WTC11 (cell line): ENCODE measurements at regions not wholly inside any gene's neighbourhood (a gene's known extent, or its start where the extent isn't known, plus 50 kb on each side); places are given as distances from the start of the nearest gene placed in this dataset.

Experiments
- ATAC-seq: fragments of 200-7000 bp; cut with Tn5 transposase; 2 replicates; pipeline ENCODE4 v1.10.0; 2021; ENCODE audit warnings: mild to moderate bottlenecking, moderate library complexity
- CTCF ChIA-PET: fragments of 300-600 bp; sonication (Branson Sonifier 250); formaldehyde crosslinking; loops from one replicate; lab custom pipeline; 2021; ENCODE audit warnings: antibody characterized with exemption; lab: Charles Lee
- POLR2A ChIA-PET: fragments of 350-600 bp; sonication (Branson Sonifier 250); formaldehyde crosslinking; loops from one replicate; lab custom pipeline; 2021; ENCODE audit warnings: antibody characterized with exemption; lab: Charles Lee
- DNase-seq: peaks from one replicate; pipeline ENCODE4 v3.0.0; 2021; ENCODE audit warnings: low spot score
- H3K27ac Mint-ChIP-seq: 2 replicates; pipeline ENCODE4 v1.8.0; 2021; ENCODE audit warnings: mixed read lengths
- H3K27me3 Mint-ChIP-seq: 2 replicates; pipeline ENCODE4 v1.8.0; 2021; ENCODE audit warnings: low read depth, mild to moderate bottlenecking, moderate library complexity, mixed read lengths
- H3K36me3 Mint-ChIP-seq: 2 replicates; pipeline ENCODE4 v1.8.0; 2021; ENCODE audit warnings: mixed read lengths
- H3K4me1 Mint-ChIP-seq: 2 replicates; pipeline ENCODE4 v1.8.0; 2022; ENCODE audit warnings: mixed read lengths
- H3K4me3 Mint-ChIP-seq: 2 replicates; pipeline ENCODE4 v1.8.0; 2021; ENCODE audit warnings: mild to moderate bottlenecking, moderate library complexity, mixed read lengths
- H3K9me3 Mint-ChIP-seq: 2 replicates; pipeline ENCODE4 v1.8.0; 2021; ENCODE audit warnings: mixed read lengths
- ATF1 ChIP-seq: sonication (generic); formaldehyde crosslinking; IDR thresholded peaks from 2 replicates; pipeline ENCODE4 v1.8.1; 2023; ENCODE audit warnings: mild to moderate bottlenecking, moderate library complexity, missing genetic modification reagents
- CREB1 ChIP-seq: sonication (generic); formaldehyde crosslinking; IDR thresholded peaks from 2 replicates; pipeline ENCODE4 v1.8.0; 2023; ENCODE audit warnings: mild to moderate bottlenecking, missing genetic modification reagents
- CREM ChIP-seq: sonication (generic); formaldehyde crosslinking; IDR thresholded peaks from 2 replicates; pipeline ENCODE4 v1.8.1; 2022; ENCODE audit warnings: mild to moderate bottlenecking, missing genetic modification reagents, moderate library complexity
- ETV6 ChIP-seq: sonication (generic); formaldehyde crosslinking; IDR thresholded peaks from 2 replicates; pipeline ENCODE4 v1.8.1; 2022; ENCODE audit warnings: mild to moderate bottlenecking, missing genetic modification reagents
- GABPB1 ChIP-seq: sonication (generic); formaldehyde crosslinking; IDR thresholded peaks from 2 replicates; pipeline ENCODE4 v1.8.1; 2023; ENCODE audit warnings: mild to moderate bottlenecking, missing genetic modification reagents
- GTF2I ChIP-seq: fragments of 250-450 bp; sonication (Bioruptor Pico); conservative IDR thresholded peaks from 2 replicates; pipeline ENCODE4 v1.4.0; 2021; ENCODE audit warnings: mild to moderate bottlenecking
- PRDM15 ChIP-seq: sonication (generic); formaldehyde crosslinking; IDR thresholded peaks from 2 replicates; pipeline ENCODE4 v1.8.0; 2022; ENCODE audit warnings: missing genetic modification reagents
- SMAD3 ChIP-seq: sonication (generic); formaldehyde crosslinking; IDR thresholded peaks from 2 replicates; pipeline ENCODE4 v1.8.0; 2022; ENCODE audit warnings: missing genetic modification reagents, mild to moderate bottlenecking, borderline replicate concordance
- SMAD4 ChIP-seq: sonication (generic); formaldehyde crosslinking; IDR thresholded peaks from 2 replicates; pipeline ENCODE4 v1.8.0; 2022; ENCODE audit warnings: mild to moderate bottlenecking, missing genetic modification reagents
- TEAD4 ChIP-seq: sonication (generic); formaldehyde crosslinking; IDR thresholded peaks from 2 replicates; pipeline ENCODE4 v1.8.0; 2022; ENCODE audit warnings: mild to moderate bottlenecking, missing genetic modification reagents
- ZBTB43 ChIP-seq: sonication (generic); formaldehyde crosslinking; IDR thresholded peaks from 2 replicates; pipeline ENCODE4 v1.8.1; 2023; ENCODE audit warnings: mild to moderate bottlenecking, missing genetic modification reagents
- TF ChIP-seq, protein P1 (sequence below): sonication (generic); formaldehyde crosslinking; IDR thresholded peaks from 2 replicates; pipeline ENCODE4 v1.8.1; 2023; ENCODE audit warnings: mild to moderate bottlenecking, missing genetic modification reagents, moderate library complexity
- TF ChIP-seq, protein P2 (sequence below): sonication (generic); formaldehyde crosslinking; conservative IDR thresholded peaks from 2 replicates; pipeline ENCODE4 v1.8.1; 2023; ENCODE audit warnings: mild to moderate bottlenecking, low read depth, missing genetic modification reagents, moderate library complexity
- TF ChIP-seq, protein P3 (sequence below): sonication (generic); formaldehyde crosslinking; IDR thresholded peaks from 2 replicates; pipeline ENCODE4 v1.8.0; 2023; ENCODE audit warnings: mild to moderate bottlenecking, missing genetic modification reagents
- TF ChIP-seq, protein P4 (sequence below): sonication (generic); formaldehyde crosslinking; IDR thresholded peaks from 2 replicates; pipeline ENCODE4 v1.8.0; 2022; ENCODE audit warnings: mild to moderate bottlenecking, missing genetic modification reagents

GRCh38 chr11:29002816-29003215 lies 894.6 kb downstream of the METTL15 start (continued):
- TF ChIP-seq CREB1 (CRISPR knock-in tag): no peak

DNA sequence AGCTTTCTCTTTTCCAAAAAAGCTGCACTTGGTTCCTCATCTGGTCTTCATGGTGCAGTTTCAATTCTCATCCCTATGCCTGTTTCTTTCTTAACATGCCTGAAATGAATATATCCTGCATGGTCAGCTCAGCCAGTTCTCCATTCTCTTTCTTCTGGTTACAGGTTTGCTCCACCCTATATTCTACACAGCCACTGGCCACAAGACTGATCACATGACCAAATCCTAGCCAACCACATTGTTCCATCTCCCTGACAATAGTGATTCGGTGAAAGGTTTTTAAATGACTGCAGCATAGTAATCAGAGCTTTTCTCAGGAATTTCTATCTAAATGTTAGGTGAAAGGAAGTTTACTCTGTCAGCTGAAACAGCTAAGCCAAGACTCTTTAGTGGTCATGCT lies 891.4 kb downstream of the METTL15 start:
- ChIA-PET CTCF (interaction anchor here (3.0 kb wide), 1 partner anchor 21 kb away, joined by 7 read pairs; no protein-coding TSS in a partner anchor), POLR2A (no interaction called here)
- Mint-ChIP-seq H3K36me3 (no peaks in the 10 kb centered on the region), H3K9me3 (peaks cover 3% of the 10 kb centered on the region; the same call in 1 of the 2 replicates), H3K4me3 (no peak overlapping the region), H3K27me3 (no peaks in the 10 kb centered on the region), H3K4me1 (0 out of 2 replicates have a peak, but pooled peaks cover 6% of the 10 kb centered on the region), H3K27ac (no peak overlapping the region)
- no peak for TF ChIP-seq ATF1 (CRISPR knock-in tag)
- TF ChIP-seq, protein P1, sequence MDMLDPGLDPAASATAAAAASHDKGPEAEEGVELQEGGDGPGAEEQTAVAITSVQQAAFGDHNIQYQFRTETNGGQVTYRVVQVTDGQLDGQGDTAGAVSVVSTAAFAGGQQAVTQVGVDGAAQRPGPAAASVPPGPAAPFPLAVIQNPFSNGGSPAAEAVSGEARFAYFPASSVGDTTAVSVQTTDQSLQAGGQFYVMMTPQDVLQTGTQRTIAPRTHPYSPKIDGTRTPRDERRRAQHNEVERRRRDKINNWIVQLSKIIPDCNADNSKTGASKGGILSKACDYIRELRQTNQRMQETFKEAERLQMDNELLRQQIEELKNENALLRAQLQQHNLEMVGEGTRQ (CRISPR knock-in tag): peak; percentile 53
- no peak for TF ChIP-seq ETV6 (CRISPR knock-in tag)
- ATAC-seq: peak; percentile 47
- DNase-seq: no peak

- CTCF ChIA-PET: no interaction called here
- Mint-ChIP-seq H3K4me3 (no peak overlapping the region), H3K27me3 (no peaks in the 10 kb centered on the region), H3K27ac (no peak overlapping the region), H3K4me1 (no peaks in the 10 kb centered on the region), H3K9me3 (no peaks in the 10 kb centered on the region), H3K36me3 (no peaks in the 10 kb centered on the region)
- no peak for ATAC-seq
- no peak for DNase-seq
- TF ChIP-seq, protein P2, sequence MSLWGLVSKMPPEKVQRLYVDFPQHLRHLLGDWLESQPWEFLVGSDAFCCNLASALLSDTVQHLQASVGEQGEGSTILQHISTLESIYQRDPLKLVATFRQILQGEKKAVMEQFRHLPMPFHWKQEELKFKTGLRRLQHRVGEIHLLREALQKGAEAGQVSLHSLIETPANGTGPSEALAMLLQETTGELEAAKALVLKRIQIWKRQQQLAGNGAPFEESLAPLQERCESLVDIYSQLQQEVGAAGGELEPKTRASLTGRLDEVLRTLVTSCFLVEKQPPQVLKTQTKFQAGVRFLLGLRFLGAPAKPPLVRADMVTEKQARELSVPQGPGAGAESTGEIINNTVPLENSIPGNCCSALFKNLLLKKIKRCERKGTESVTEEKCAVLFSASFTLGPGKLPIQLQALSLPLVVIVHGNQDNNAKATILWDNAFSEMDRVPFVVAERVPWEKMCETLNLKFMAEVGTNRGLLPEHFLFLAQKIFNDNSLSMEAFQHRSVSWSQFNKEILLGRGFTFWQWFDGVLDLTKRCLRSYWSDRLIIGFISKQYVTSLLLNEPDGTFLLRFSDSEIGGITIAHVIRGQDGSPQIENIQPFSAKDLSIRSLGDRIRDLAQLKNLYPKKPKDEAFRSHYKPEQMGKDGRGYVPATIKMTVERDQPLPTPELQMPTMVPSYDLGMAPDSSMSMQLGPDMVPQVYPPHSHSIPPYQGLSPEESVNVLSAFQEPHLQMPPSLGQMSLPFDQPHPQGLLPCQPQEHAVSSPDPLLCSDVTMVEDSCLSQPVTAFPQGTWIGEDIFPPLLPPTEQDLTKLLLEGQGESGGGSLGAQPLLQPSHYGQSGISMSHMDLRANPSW: no peak
- POLR2A ChIA-PET: no interaction called here
Measured at GRCh38 chr11:28992996-28993395, 884.8 kb downstream of the METTL15 start.

GRCh38 chr11:28984231-28984630 lies 876.0 kb downstream of the METTL15 start:
- H3K4me1 Mint-ChIP-seq: 0 out of 2 replicates have a peak, but pooled peaks cover 2% of the 10 kb centered on the region
- no peak overlapping the region for H3K27ac Mint-ChIP-seq
- DNase-seq: no peak
- TF ChIP-seq, protein P2: no peak
- TF ChIP-seq ZBTB43 (CRISPR knock-in tag): no peak
- TF ChIP-seq, protein P3, sequence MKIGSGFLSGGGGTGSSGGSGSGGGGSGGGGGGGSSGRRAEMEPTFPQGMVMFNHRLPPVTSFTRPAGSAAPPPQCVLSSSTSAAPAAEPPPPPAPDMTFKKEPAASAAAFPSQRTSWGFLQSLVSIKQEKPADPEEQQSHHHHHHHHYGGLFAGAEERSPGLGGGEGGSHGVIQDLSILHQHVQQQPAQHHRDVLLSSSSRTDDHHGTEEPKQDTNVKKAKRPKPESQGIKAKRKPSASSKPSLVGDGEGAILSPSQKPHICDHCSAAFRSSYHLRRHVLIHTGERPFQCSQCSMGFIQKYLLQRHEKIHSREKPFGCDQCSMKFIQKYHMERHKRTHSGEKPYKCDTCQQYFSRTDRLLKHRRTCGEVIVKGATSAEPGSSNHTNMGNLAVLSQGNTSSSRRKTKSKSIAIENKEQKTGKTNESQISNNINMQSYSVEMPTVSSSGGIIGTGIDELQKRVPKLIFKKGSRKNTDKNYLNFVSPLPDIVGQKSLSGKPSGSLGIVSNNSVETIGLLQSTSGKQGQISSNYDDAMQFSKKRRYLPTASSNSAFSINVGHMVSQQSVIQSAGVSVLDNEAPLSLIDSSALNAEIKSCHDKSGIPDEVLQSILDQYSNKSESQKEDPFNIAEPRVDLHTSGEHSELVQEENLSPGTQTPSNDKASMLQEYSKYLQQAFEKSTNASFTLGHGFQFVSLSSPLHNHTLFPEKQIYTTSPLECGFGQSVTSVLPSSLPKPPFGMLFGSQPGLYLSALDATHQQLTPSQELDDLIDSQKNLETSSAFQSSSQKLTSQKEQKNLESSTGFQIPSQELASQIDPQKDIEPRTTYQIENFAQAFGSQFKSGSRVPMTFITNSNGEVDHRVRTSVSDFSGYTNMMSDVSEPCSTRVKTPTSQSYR (CRISPR knock-in tag): no peak
- TF ChIP-seq, protein P4, sequence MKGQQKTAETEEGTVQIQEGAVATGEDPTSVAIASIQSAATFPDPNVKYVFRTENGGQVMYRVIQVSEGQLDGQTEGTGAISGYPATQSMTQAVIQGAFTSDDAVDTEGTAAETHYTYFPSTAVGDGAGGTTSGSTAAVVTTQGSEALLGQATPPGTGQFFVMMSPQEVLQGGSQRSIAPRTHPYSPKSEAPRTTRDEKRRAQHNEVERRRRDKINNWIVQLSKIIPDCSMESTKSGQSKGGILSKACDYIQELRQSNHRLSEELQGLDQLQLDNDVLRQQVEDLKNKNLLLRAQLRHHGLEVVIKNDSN (CRISPR knock-in tag): no peak
- no peak for TF ChIP-seq PRDM15
- no peak for TF ChIP-seq SMAD3
- no peak for TF ChIP-seq GTF2I
- TF ChIP-seq CREM (CRISPR knock-in tag): no peak
- TF ChIP-seq GABPB1 (CRISPR knock-in tag): no peak
- no peak for TF ChIP-seq TEAD4 (CRISPR knock-in tag)
- no peak for TF ChIP-seq SMAD4 (CRISPR knock-in tag)
- H3K36me3 Mint-ChIP-seq: no peaks in the 10 kb centered on the region
- ChIA-PET CTCF (no interaction called here), POLR2A (no interaction called here)
- H3K4me3 Mint-ChIP-seq: no peak overlapping the region
- ATAC-seq: no peak
- peaks cover 6% of the 10 kb centered on the region; the same call in 1 of the 2 replicates for H3K27me3 Mint-ChIP-seq
- H3K9me3 Mint-ChIP-seq: no peaks in the 10 kb centered on the region
